ENCODE measurements at regions not wholly inside any gene's neighbourhood (a gene's known extent, or its start where the extent isn't known, plus 50 kb on each side); places are given as distances from the start of the nearest gene placed in this dataset.
"Not testable (repeated sequence)": the region's sequence is repeated elsewhere in the genome, so short reads cannot be mapped to it uniquely, and the experiment has no call there.

- FAIRE-seq (no peak), DNase-seq (ENCODE audit: insufficient read length, low spot score) (no peak)
- no peak for TF ChIP-seq POLR2A (IDR thresholded peaks at IDR 0.05; ENCODE audit: low read depth, low read length)
These were observed 723.4 kb upstream of the LRRTM4 start for GRCh38 chr2:78245394-78246135.

GRCh38 chr2:78251708-78252107 lies 729.5 kb upstream of the LRRTM4 start:
- DNase-seq (ENCODE audit: insufficient read length, low spot score) (no peak), FAIRE-seq (no peak)
- no peak for TF ChIP-seq POLR2A (IDR thresholded peaks at IDR 0.05; ENCODE audit: low read depth, low read length)

- FAIRE-seq: no peak
- no peak for DNase-seq (ENCODE audit: insufficient read length, low spot score)
- TF ChIP-seq POLR2A (IDR thresholded peaks at IDR 0.05; ENCODE audit: low read depth, low read length): no peak
These were observed 738.7 kb upstream of the LRRTM4 start for GRCh38 chr2:78260861-78261260.

GRCh38 chr2:78261454-78261853 lies 739.3 kb upstream of the LRRTM4 start:
- no peak for DNase-seq (ENCODE audit: insufficient read length, low spot score)
- no peak for TF ChIP-seq POLR2A (IDR thresholded peaks at IDR 0.05; ENCODE audit: low read depth, low read length)
- FAIRE-seq: no peak

GRCh38 chr2:78262089-78262488 lies 739.9 kb upstream of the LRRTM4 start:
- not testable (repeated sequence) for FAIRE-seq; DNase-seq (ENCODE audit: insufficient read length, low spot score)

- FAIRE-seq (no peak), DNase-seq (ENCODE audit: insufficient read length, low spot score) (no peak)
- TF ChIP-seq POLR2A (IDR thresholded peaks at IDR 0.05; ENCODE audit: low read depth, low read length): no peak
These were observed 740.7 kb upstream of the LRRTM4 start for GRCh38 chr2:78262713-78263375.

GRCh38 chr2:78263571-78263970 lies 741.4 kb upstream of the LRRTM4 start:
- FAIRE-seq: no peak

GRCh38 chr2:78264130-78264529 lies 742.0 kb upstream of the LRRTM4 start:
- FAIRE-seq (no peak), DNase-seq (ENCODE audit: insufficient read length, low spot score) (no peak)
- TF ChIP-seq POLR2A (IDR thresholded peaks at IDR 0.05; ENCODE audit: low read depth, low read length): no peak

More at GRCh38 chr2:78263571-78263970, 741.4 kb upstream of the LRRTM4 start:
- no peak for DNase-seq (ENCODE audit: insufficient read length, low spot score)
- TF ChIP-seq POLR2A (IDR thresholded peaks at IDR 0.05; ENCODE audit: low read depth, low read length): no peak

- FAIRE-seq (no peak), DNase-seq (ENCODE audit: insufficient read length, low spot score) (no peak)
- no peak for TF ChIP-seq POLR2A (IDR thresholded peaks at IDR 0.05; ENCODE audit: low read depth, low read length)
These were observed 744.3 kb upstream of the REG3G start for GRCh38 chr2:78281164-78281563.

- TF ChIP-seq POLR2A (IDR thresholded peaks at IDR 0.05; ENCODE audit: low read depth, low read length): no peak
- DNase-seq (ENCODE audit: insufficient read length, low spot score) (no peak), FAIRE-seq (no peak)
These were observed 734.8 kb upstream of the REG3G start for GRCh38 chr2:78290581-78291214.

- no peak for TF ChIP-seq POLR2A (IDR thresholded peaks at IDR 0.05; ENCODE audit: low read depth, low read length)
- FAIRE-seq: no peak
- DNase-seq (ENCODE audit: insufficient read length, low spot score): no peak
These were observed 731.7 kb upstream of the REG3G start for GRCh38 chr2:78293768-78294167.

- TF ChIP-seq POLR2A (IDR thresholded peaks at IDR 0.05; ENCODE audit: low read depth, low read length): no peak
- DNase-seq (ENCODE audit: insufficient read length, low spot score): no peak
- FAIRE-seq: no peak
These were observed 724.2 kb upstream of the REG3G start for GRCh38 chr2:78301166-78301789.

GRCh38 chr2:78304678-78305077 lies 720.8 kb upstream of the REG3G start:
- TF ChIP-seq POLR2A (IDR thresholded peaks at IDR 0.05; ENCODE audit: low read depth, low read length): no peak
- FAIRE-seq (no peak), DNase-seq (ENCODE audit: insufficient read length, low spot score) (no peak)

GRCh38 chr2:78309460-78309859 lies 716.0 kb upstream of the REG3G start:
- no peak for TF ChIP-seq POLR2A (IDR thresholded peaks at IDR 0.05; ENCODE audit: low read depth, low read length)
- FAIRE-seq (no peak), DNase-seq (ENCODE audit: insufficient read length, low spot score) (no peak)
